ENCODE measurements at regions not wholly inside any gene's neighbourhood (a gene's known extent, or its start where the extent isn't known, plus 50 kb on each side); places are given as distances from the start of the nearest gene placed in this dataset.

DNA sequence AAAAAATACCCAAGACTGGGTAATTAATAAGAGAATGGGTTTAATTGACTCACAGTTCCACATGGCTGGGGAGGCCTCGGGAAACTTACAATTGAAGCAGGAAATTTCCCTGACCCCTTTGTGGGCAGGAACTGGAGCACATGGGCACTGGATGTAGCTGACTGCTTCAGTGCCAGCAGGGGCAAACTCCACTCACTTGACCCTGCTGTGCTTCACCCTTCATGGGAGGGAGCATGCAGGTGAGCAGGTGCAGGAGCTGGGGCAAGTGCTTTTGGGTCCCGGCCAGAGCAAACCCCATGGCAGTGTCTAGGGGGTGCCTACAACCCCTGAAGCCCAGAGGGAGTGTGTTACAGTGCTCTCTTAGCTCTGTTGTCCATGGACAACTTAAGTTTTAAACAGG lies 132.6 kb downstream of the AKR1D1 start:
- TF ChIP-seq POLR2A (IDR thresholded peaks at IDR 0.05; ENCODE audit: low read depth) (no peak), EP300 (IDR thresholded peaks at IDR 0.05) (no peak)
- TF ChIP-seq, protein P1, sequence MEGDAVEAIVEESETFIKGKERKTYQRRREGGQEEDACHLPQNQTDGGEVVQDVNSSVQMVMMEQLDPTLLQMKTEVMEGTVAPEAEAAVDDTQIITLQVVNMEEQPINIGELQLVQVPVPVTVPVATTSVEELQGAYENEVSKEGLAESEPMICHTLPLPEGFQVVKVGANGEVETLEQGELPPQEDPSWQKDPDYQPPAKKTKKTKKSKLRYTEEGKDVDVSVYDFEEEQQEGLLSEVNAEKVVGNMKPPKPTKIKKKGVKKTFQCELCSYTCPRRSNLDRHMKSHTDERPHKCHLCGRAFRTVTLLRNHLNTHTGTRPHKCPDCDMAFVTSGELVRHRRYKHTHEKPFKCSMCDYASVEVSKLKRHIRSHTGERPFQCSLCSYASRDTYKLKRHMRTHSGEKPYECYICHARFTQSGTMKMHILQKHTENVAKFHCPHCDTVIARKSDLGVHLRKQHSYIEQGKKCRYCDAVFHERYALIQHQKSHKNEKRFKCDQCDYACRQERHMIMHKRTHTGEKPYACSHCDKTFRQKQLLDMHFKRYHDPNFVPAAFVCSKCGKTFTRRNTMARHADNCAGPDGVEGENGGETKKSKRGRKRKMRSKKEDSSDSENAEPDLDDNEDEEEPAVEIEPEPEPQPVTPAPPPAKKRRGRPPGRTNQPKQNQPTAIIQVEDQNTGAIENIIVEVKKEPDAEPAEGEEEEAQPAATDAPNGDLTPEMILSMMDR (IDR thresholded peaks at IDR 0.05): no peak

All from esophagus muscularis mucosa (tissue), 4 donors.